IMR-90 (cell line): ENCODE measurements at regions not wholly inside any gene's neighbourhood (a gene's known extent, or its start where the extent isn't known, plus 50 kb on each side); places are given as distances from the start of the nearest gene placed in this dataset.

ENCODE experiments used
- BHLHE40 ChIP-seq: fragments of 150-350 bp; IDR thresholded peaks from 2 replicates; pipeline ENCODE4 v1.6.1; 2016; ENCODE audit warnings: mild to moderate bottlenecking, low read depth, low read length
- CEBPB ChIP-seq: IDR thresholded peaks from 2 replicates; pipeline ENCODE4 v1.6.1; 2012; ENCODE audit warnings: low read depth, low read length, improper control_type of control experiment
- MAFK ChIP-seq: IDR thresholded peaks from 2 replicates; pipeline ENCODE4 v1.6.1; 2012; ENCODE audit warnings: low read depth, low read length, improper control_type of control experiment
- MXI1 ChIP-seq: IDR thresholded peaks from 2 replicates; pipeline ENCODE4 v1.6.1; 2012; ENCODE audit warnings: low read depth, mild to moderate bottlenecking, low read length, moderate library complexity, borderline replicate concordance
- NFE2L2 ChIP-seq: fragments of 150-350 bp; IDR thresholded peaks from 2 replicates; pipeline ENCODE4 v1.6.1; 2016; ENCODE audit warnings: low read depth, mild to moderate bottlenecking, low read length
- POLR2A ChIP-seq: IDR thresholded peaks from 2 replicates; pipeline ENCODE4 v1.6.1; 2012; ENCODE audit warnings: mild to moderate bottlenecking, low read depth, low read length
- RAD21 ChIP-seq: IDR thresholded peaks from 2 replicates; pipeline ENCODE4 v1.6.1; 2012; ENCODE audit warnings: low read length, improper control_type of control experiment
- RCOR1 ChIP-seq: IDR thresholded peaks from 2 replicates; pipeline ENCODE4 v1.6.1; 2012; ENCODE audit warnings: mild to moderate bottlenecking, low read length, improper control_type of control experiment; ENCODE audit not compliant: insufficient replicate concordance
- RFX5 ChIP-seq: IDR thresholded peaks from 2 replicates; pipeline ENCODE4 v1.8.0; 2012; ENCODE audit warnings: low read depth, mild to moderate bottlenecking, low read length, moderate library complexity
- SMC3 ChIP-seq: fragments of 150-350 bp; IDR thresholded peaks from 2 replicates; pipeline ENCODE4 v1.6.1; 2016; ENCODE audit warnings: low read depth, mild to moderate bottlenecking, antibody characterized with exemption, low read length, moderate library complexity
- TF ChIP-seq, protein P1 (sequence below): conservative IDR thresholded peaks from 2 replicates; pipeline ENCODE4 v1.5.1; 2012; ENCODE audit warnings: mild to moderate bottlenecking, low read depth, low read length, improper control_type of control experiment
- TF ChIP-seq, protein P2 (sequence below): fragments of 150-350 bp; IDR thresholded peaks from 2 replicates; pipeline ENCODE4 v1.6.1; 2017; ENCODE audit warnings: mild to moderate bottlenecking, antibody characterized with exemption, low read length, low read depth
- TF ChIP-seq, protein P3 (sequence below): fragments of 150-350 bp; IDR thresholded peaks from 2 replicates; pipeline ENCODE4 v1.6.1; 2016; ENCODE audit warnings: low read depth, mild to moderate bottlenecking, low read length, moderate library complexity, borderline replicate concordance

DNA sequence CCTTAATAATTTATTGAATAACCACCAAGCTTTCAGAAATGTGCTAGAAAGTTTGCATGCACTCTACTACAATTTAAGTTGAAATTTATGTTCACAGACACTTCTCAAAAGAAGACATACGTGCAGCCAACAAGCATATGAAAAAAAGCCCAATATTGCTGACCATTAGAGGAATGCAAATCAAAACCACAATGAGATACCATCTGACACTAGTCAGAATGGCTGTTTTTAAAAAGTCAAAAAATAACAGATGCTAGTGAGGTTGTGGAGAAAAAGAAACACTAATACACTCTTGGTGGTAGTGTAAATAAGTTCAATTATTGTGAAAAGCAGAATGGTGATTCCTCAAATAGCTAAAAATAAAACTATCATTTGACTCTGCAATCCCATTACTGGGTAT lies 308.8 kb upstream of the PCDH9 start:
- TF ChIP-seq SMC3 (no peak), MAFK (no peak), POLR2A (no peak), MXI1 (no peak), NFE2L2 (no peak), RCOR1 (no peak), RFX5 (no peak), BHLHE40 (no peak), RAD21 (no peak), CEBPB (no peak)
- TF ChIP-seq, protein P1, sequence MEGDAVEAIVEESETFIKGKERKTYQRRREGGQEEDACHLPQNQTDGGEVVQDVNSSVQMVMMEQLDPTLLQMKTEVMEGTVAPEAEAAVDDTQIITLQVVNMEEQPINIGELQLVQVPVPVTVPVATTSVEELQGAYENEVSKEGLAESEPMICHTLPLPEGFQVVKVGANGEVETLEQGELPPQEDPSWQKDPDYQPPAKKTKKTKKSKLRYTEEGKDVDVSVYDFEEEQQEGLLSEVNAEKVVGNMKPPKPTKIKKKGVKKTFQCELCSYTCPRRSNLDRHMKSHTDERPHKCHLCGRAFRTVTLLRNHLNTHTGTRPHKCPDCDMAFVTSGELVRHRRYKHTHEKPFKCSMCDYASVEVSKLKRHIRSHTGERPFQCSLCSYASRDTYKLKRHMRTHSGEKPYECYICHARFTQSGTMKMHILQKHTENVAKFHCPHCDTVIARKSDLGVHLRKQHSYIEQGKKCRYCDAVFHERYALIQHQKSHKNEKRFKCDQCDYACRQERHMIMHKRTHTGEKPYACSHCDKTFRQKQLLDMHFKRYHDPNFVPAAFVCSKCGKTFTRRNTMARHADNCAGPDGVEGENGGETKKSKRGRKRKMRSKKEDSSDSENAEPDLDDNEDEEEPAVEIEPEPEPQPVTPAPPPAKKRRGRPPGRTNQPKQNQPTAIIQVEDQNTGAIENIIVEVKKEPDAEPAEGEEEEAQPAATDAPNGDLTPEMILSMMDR, result no peak
- TF ChIP-seq, protein P2, sequence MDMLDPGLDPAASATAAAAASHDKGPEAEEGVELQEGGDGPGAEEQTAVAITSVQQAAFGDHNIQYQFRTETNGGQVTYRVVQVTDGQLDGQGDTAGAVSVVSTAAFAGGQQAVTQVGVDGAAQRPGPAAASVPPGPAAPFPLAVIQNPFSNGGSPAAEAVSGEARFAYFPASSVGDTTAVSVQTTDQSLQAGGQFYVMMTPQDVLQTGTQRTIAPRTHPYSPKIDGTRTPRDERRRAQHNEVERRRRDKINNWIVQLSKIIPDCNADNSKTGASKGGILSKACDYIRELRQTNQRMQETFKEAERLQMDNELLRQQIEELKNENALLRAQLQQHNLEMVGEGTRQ, result no peak
- TF ChIP-seq, protein P3, sequence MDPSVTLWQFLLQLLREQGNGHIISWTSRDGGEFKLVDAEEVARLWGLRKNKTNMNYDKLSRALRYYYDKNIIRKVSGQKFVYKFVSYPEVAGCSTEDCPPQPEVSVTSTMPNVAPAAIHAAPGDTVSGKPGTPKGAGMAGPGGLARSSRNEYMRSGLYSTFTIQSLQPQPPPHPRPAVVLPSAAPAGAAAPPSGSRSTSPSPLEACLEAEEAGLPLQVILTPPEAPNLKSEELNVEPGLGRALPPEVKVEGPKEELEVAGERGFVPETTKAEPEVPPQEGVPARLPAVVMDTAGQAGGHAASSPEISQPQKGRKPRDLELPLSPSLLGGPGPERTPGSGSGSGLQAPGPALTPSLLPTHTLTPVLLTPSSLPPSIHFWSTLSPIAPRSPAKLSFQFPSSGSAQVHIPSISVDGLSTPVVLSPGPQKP, result no peak
